Testis (tissue), 2 donors: ENCODE measurements at regions not wholly inside any gene's neighbourhood (a gene's known extent, or its start where the extent isn't known, plus 50 kb on each side); places are given as distances from the start of the nearest gene placed in this dataset.

Experiments
- CTCF ChIP-seq, 3 experiments: fragments of 450-650 bp in 2 of 3; fragments of 200-600 bp in 1 of 3; sonication (generic) in 1 of 3; IDR thresholded peaks; one replicate each; pipeline ENCODE4 v1.5.1; 2016 to 2019; ENCODE audit warnings: antibody characterized with exemption in 3 of 3, mild to moderate bottlenecking in 2 of 3, moderate library complexity in 1 of 3
- POLR2A ChIP-seq: fragments of 450-650 bp; IDR thresholded peaks from one replicate; pipeline ENCODE4 v1.6.1; 2017; ENCODE audit warnings: antibody characterized with exemption, mild to moderate bottlenecking, moderate library complexity

GRCh38 chr7:153473185-153473584, 579.0 kb upstream of the DPP6 start:
- TF ChIP-seq CTCF (IDR thresholded peaks at IDR 0.05) (no peak), POLR2A (no peak)
